SK-N-MC (cell line): ENCODE measurements at regions not wholly inside any gene's neighbourhood (a gene's known extent, or its start where the extent isn't known, plus 50 kb on each side); places are given as distances from the start of the nearest gene placed in this dataset.
"Not testable (repeated sequence)": the region's sequence is repeated elsewhere in the genome, so short reads cannot be mapped to it uniquely, and the experiment has no call there.

Experiments
- DNase-seq: peaks from one replicate; pipeline ENCODE4 v3.0.0-alpha.2; 2011; ENCODE audit warnings: low read depth, low spot score
- H3K27ac ChIP-seq: fragments of 200-600 bp; sonication (generic); 2 replicates; pipeline ENCODE4 v1.5.1; 2016; ENCODE audit warnings: mixed run types
- H3K36me3 ChIP-seq: fragments of 200-600 bp; sonication (generic); 2 replicates; pipeline ENCODE4 v1.6.1; 2017; ENCODE audit warnings: antibody characterized with exemption, low read length, mixed read lengths; ENCODE audit not compliant: insufficient read depth
- H3K4me3 ChIP-seq: fragments of 200-600 bp; sonication (generic); 2 replicates; pipeline ENCODE4 v1.5.1; 2016
- H3K9ac ChIP-seq: fragments of 200-600 bp; sonication (generic); 2 replicates; pipeline ENCODE4 v1.8.0; 2017; ENCODE audit warnings: mixed run types, mixed read lengths; ENCODE audit not compliant: insufficient read length
- H3K9me3 ChIP-seq: fragments of 200-600 bp; sonication (generic); 2 replicates; pipeline ENCODE4 v1.6.1; 2017; ENCODE audit warnings: low read depth, mild to moderate bottlenecking, antibody characterized with exemption, low read length, moderate library complexity, mixed read lengths
- EZH2 ChIP-seq: fragments of 200-600 bp; sonication (generic); IDR thresholded peaks from one replicate; pipeline ENCODE4 v1.6.1; 2017; ENCODE audit warnings: antibody characterized with exemption
- FOXP2 ChIP-seq: optimal IDR thresholded peaks from 2 replicates; pipeline ENCODE3; 2011; ENCODE audit warnings: mild to moderate bottlenecking, moderate library complexity; ENCODE audit not compliant: insufficient read depth; ENCODE audit errors: extremely low read length, control extremely low read depth
- POLR2AphosphoS5 ChIP-seq: IDR thresholded peaks from 2 replicates; pipeline ENCODE4 v1.6.1; 2012; ENCODE audit warnings: mild to moderate bottlenecking, low read depth, low read length, borderline replicate concordance

DNA sequence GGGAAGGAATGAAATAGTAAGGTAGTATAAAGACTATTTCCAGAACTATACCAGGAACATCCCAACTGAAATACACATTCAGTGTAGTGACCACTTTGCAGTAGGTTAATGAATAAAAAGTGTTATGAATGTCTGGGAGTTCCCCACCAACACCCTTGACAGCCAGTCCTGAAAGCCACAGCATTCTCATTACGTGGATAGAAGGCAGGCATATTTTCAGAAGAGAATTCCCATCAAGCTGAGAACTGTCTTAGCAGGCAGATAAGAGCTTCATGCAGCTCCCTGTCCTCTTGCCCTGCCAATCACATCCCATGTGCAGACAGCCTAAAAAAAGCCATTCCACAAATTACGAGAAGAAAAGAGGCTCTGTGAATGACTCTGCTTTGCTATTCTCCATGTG, 695.0 kb downstream of the DTWD2 start:
- DNase-seq = no peak
- no peaks in the 10 kb centered on the region for H3K9me3 ChIP-seq
- no peak overlapping the region for H3K27ac ChIP-seq
- H3K9ac ChIP-seq = no peak overlapping the region
- no peak for TF ChIP-seq FOXP2
- TF ChIP-seq EZH2 = no peak
- H3K36me3 ChIP-seq = no peaks in the 10 kb centered on the region
- H3K4me3 ChIP-seq = no peak overlapping the region

DNA sequence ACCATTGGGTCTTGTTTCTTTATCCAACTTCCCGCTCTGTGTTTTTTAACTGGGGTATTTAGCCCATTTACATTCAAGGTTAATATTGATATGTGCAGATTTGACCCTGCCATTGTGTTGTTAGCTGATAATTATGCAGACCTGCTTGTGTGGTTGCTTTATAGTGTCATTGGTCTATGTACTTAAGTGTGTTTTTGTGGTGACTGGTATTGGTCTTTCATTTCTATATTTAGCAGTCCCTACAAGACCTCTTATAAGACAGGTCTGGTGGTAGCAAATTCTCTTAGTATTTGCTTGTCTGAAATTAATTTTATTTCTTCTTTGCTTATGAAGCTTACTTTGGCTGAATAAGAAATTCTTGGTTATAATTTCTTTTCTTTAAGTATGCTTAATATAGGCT, 698.1 kb downstream of the DTWD2 start:
- Histone ChIP-seq H3K4me3 (no peak overlapping the region), H3K9me3 (no peaks in the 10 kb centered on the region), H3K27ac (no peak overlapping the region), H3K36me3 (no peaks in the 10 kb centered on the region), H3K9ac (no peak overlapping the region)
- TF ChIP-seq EZH2 (no peak), POLR2AphosphoS5 (no peak), FOXP2 (no peak)
- no peak for DNase-seq

GRCh38 chr5:118284230-118284629, 704.1 kb downstream of the DTWD2 start:
- H3K36me3 ChIP-seq, H3K9ac ChIP-seq, DNase-seq, H3K9me3 ChIP-seq, H3K27ac ChIP-seq, H3K4me3 ChIP-seq: not testable (repeated sequence)

- H3K9me3 ChIP-seq, H3K9ac ChIP-seq, H3K4me3 ChIP-seq, H3K36me3 ChIP-seq, H3K27ac ChIP-seq, DNase-seq: not testable (repeated sequence)
These were observed 705.8 kb downstream of the DTWD2 start for GRCh38 chr5:118282480-118283038.

DNA sequence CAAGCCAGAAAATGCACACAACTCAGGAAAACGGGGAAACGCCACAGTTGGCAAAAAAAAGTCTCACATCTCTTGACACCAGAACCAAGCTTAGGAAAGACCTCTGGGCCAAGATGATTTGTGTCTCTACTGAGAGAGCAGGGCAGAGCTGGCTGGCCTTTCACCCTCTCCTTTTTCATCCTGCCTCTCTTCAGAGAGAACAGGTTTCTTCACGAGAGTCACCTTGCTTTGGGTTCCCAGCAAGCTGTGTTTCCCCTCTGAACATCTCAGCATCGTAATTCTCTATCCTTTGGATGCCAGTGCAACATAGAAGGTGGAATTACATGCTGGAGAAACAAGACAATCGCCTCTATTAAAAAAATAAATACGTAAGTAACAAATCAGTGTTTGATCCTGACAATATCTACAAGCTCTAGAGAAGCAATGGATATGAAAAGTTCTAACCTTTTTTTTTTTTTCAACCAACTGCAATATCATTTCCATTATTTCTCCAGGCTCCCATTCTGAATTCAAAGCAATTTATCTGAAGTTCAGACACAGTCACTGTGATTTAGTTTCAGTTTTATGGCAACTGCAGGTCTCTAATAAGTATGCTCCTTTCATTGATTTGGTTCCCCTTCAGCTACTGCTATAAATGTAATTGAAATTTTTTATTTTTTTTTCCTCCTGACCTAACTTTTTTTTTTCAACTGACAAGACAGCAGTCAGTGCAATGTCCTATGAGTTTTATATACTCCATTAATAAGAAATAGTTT, 708.6 kb downstream of the DTWD2 start:
- H3K27ac ChIP-seq = no peak overlapping the region
- TF ChIP-seq EZH2 (no peak), POLR2AphosphoS5 (no peak), FOXP2 (no peak)
- no peak for DNase-seq
- no peaks in the 10 kb centered on the region for H3K36me3 ChIP-seq
- no peak overlapping the region for H3K9ac ChIP-seq
- no peak overlapping the region for H3K4me3 ChIP-seq
- H3K9me3 ChIP-seq = no peaks in the 10 kb centered on the region

- H3K27ac ChIP-seq = no peak overlapping the region
- H3K36me3 ChIP-seq = no peaks in the 10 kb centered on the region
- no peaks in the 10 kb centered on the region for H3K9me3 ChIP-seq
- TF ChIP-seq POLR2AphosphoS5 = no peak
- no peak for TF ChIP-seq EZH2
- TF ChIP-seq FOXP2 = no peak
- no peak overlapping the region for H3K4me3 ChIP-seq
- no peak overlapping the region for H3K9ac ChIP-seq
- no peak for DNase-seq
These were observed 717.8 kb downstream of the DTWD2 start for GRCh38 chr5:118270526-118270925.

- TF ChIP-seq FOXP2 = no peak
- no peak for TF ChIP-seq EZH2
- no peak for TF ChIP-seq POLR2AphosphoS5
- no peaks in the 10 kb centered on the region for H3K9me3 ChIP-seq
- H3K4me3 ChIP-seq = no peak overlapping the region
- H3K36me3 ChIP-seq = no peaks in the 10 kb centered on the region
- no peak for DNase-seq
- H3K27ac ChIP-seq = no peak overlapping the region
- no peak overlapping the region for H3K9ac ChIP-seq
These were observed 730.1 kb downstream of the DTWD2 start for GRCh38 chr5:118258223-118258622.

- no peak overlapping the region for H3K4me3 ChIP-seq
- H3K36me3 ChIP-seq = no peaks in the 10 kb centered on the region
- no peak for TF ChIP-seq FOXP2
- no peak for TF ChIP-seq EZH2
- no peak for TF ChIP-seq POLR2AphosphoS5
- no peak overlapping the region for H3K9ac ChIP-seq
- H3K27ac ChIP-seq = no peak overlapping the region
- no peak for DNase-seq
- no peaks in the 10 kb centered on the region for H3K9me3 ChIP-seq
These were observed 731.3 kb downstream of the DTWD2 start for GRCh38 chr5:118257066-118257465.
